NCI-H748 (cell line): ENCODE measurements at regions not wholly inside any gene's neighbourhood (a gene's known extent, or its start where the extent isn't known, plus 50 kb on each side); places are given as distances from the start of the nearest gene placed in this dataset.

ENCODE experiments used
- DNase-seq: peaks from one replicate; lab custom pipeline; 2025; ENCODE audit not compliant: unreplicated experiment; lab: John Stamatoyannopoulos, UW

- DNase-seq: no peak
Measured at GRCh38 chr1:191953526-191953925, 204.7 kb upstream of the RGS18 start.

- no peak for DNase-seq
Measured at GRCh38 chr1:191959856-191960255, 198.4 kb upstream of the RGS18 start.

- no peak for DNase-seq
Measured at GRCh38 chr1:191963286-191963685, 195.0 kb upstream of the RGS18 start.

- DNase-seq: no peak
Measured at GRCh38 chr1:191963781-191964455, 194.3 kb upstream of the RGS18 start.

GRCh38 chr1:191969290-191969689 is 189.0 kb upstream of the RGS18 start:
- DNase-seq: no peak

- DNase-seq: no peak
Measured at GRCh38 chr1:191970116-191970515, 188.1 kb upstream of the RGS18 start.

GRCh38 chr1:191971447-191971846 is 186.8 kb upstream of the RGS18 start:
- no peak for DNase-seq

GRCh38 chr1:191974004-191974403 is 184.3 kb upstream of the RGS18 start:
- DNase-seq: no peak

- no peak for DNase-seq
Measured at GRCh38 chr1:191977874-191978506, 180.3 kb upstream of the RGS18 start.

GRCh38 chr1:191984856-191985255 is 173.4 kb upstream of the RGS18 start:
- peak; percentile 66 for DNase-seq

GRCh38 chr1:191992118-191992517 is 166.1 kb upstream of the RGS18 start:
- DNase-seq: no peak

- DNase-seq: peak; percentile 6
Measured at GRCh38 chr1:191993549-191993948, 164.7 kb upstream of the RGS18 start.

- DNase-seq: no peak
Measured at GRCh38 chr1:192002063-192002462, 156.2 kb upstream of the RGS18 start.

- DNase-seq: no peak
Measured at GRCh38 chr1:192003295-192004077, 154.8 kb upstream of the RGS18 start.

- DNase-seq: peak; percentile 3
Measured at GRCh38 chr1:192005976-192006375, 152.3 kb upstream of the RGS18 start.

GRCh38 chr1:192008281-192008825 is 149.9 kb upstream of the RGS18 start:
- DNase-seq: no peak

- DNase-seq: no peak
Measured at GRCh38 chr1:192010406-192010805, 147.9 kb upstream of the RGS18 start.

GRCh38 chr1:192011525-192011924 is 146.7 kb upstream of the RGS18 start:
- DNase-seq: no peak

GRCh38 chr1:192022827-192023226 is 135.4 kb upstream of the RGS18 start:
- no peak for DNase-seq

- no peak for DNase-seq
Measured at GRCh38 chr1:192024881-192025280, 133.4 kb upstream of the RGS18 start.

GRCh38 chr1:192038567-192038966 is 119.7 kb upstream of the RGS18 start:
- DNase-seq: no peak

GRCh38 chr1:192045131-192045530 is 113.1 kb upstream of the RGS18 start:
- no peak for DNase-seq
